Thoracic aorta (tissue), 2 donors: ENCODE measurements at regions not wholly inside any gene's neighbourhood (a gene's known extent, or its start where the extent isn't known, plus 50 kb on each side); places are given as distances from the start of the nearest gene placed in this dataset.

Experiments used
- ATAC-seq: fragments of 150-250 bp; one replicate; pipeline ENCODE4 v1.8.0; 2017; ENCODE audit warnings: low read depth; ENCODE audit not compliant: insufficient number of reproducible peaks, low FRiP score
- DNase-seq: peaks from one replicate; pipeline ENCODE4 v3.0.0-alpha.2; 2020; ENCODE audit warnings: low spot score
- H3K27ac ChIP-seq, 2 donors: fragments of 200-600 bp; sonication (generic); 1 replicate in 1 of 2; 2 replicates in 1 of 2; pipeline ENCODE4 v1.5.1; 2016; ENCODE audit warnings: mild to moderate bottlenecking in 2 of 2, moderate library complexity in 2 of 2
- H3K27me3 ChIP-seq: fragments of 200-600 bp; sonication (generic); replicated peaks from 2 replicates; pipeline ENCODE4 v1.6.0; 2016; ENCODE audit warnings: mild to moderate bottlenecking; ENCODE audit not compliant: insufficient read depth
- H3K36me3 ChIP-seq: fragments of 200-600 bp; sonication (generic); one replicate; pipeline ENCODE4 v1.5.1; 2016
- H3K4me1 ChIP-seq, 2 donors: fragments of 200-600 bp; sonication (generic); 1 replicate in 1 of 2; 2 replicates in 1 of 2; pipeline versions ENCODE4 v1.5.1 to v1.6.0; 2016; ENCODE audit warnings: low read depth in 2 of 2, mild to moderate bottlenecking in 1 of 2; ENCODE audit not compliant: control insufficient read depth in 1 of 2
- H3K4me3 ChIP-seq: fragments of 200-600 bp; sonication (generic); 2 replicates; pipeline ENCODE4 v1.5.1; 2016; ENCODE audit warnings: mild to moderate bottlenecking
- H3K9me3 ChIP-seq: fragments of 200-600 bp; sonication (generic); 2 replicates; pipeline ENCODE4 v1.5.1; 2016
- CTCF ChIP-seq: fragments of 200-600 bp; sonication (generic); IDR thresholded peaks from one replicate; pipeline ENCODE4 v1.5.1; 2019; ENCODE audit warnings: antibody characterized with exemption

DNA sequence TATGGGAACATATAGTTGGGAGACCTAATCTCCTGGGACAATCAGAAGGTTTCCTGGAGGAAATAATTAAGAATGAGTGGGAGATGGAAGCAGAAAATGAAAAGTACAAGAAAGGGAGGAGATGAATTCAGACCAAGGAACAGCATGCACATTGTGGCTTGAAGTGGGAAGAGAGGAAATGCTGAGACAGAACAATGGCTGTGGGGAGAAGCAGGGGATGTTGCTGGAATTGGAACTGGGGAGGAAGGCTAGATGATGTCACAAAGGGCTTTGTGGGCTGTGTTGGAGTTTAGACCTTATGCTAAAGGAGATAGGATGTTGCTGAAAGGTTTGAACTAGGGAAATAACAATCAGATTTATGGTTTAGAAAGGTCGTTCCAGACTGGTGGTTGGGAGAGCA lies 119.5 kb upstream of the DIPK2B start:
- H3K9me3 ChIP-seq = no peaks in the 10 kb centered on the region
- ATAC-seq (no peak), DNase-seq (no peak)
- no peak for TF ChIP-seq CTCF
- H3K4me1 ChIP-seq = no peaks in the 10 kb centered on the region
- no peak overlapping the region for H3K4me3 ChIP-seq
- no peaks in the 10 kb centered on the region for H3K36me3 ChIP-seq
- no peak overlapping the region for H3K27ac ChIP-seq
- no peaks in the 10 kb centered on the region for H3K27me3 ChIP-seq

DNA sequence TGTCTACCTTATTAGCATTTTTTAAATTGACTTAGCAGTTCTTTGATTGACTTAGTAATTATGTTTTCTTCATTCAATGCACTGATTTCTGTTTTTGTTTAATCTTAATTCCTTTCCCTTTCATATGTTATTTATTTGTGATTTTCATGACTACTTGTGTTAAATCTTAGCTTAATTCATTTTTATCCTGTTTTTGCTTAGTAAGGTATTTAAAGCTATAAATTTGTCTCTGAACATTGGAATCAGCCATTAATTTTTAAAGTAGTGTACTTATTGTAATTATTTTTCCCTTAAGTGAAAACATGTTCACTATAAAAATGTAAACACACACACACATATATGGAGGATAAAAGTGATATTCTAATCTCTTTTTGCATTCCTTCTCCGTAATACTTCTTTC lies 109.1 kb upstream of the DIPK2B start:
- ATAC-seq = no peak
- no peak overlapping the region for H3K27ac ChIP-seq

GRCh38 chrX:45309096-45309495 lies 108.4 kb upstream of the DIPK2B start:
- no peaks in the 10 kb centered on the region for H3K4me1 ChIP-seq
- no peak overlapping the region for H3K4me3 ChIP-seq
- ATAC-seq = no peak
- TF ChIP-seq CTCF = no peak
- H3K27me3 ChIP-seq = no peaks in the 10 kb centered on the region
- DNase-seq = no peak
- no peak overlapping the region for H3K27ac ChIP-seq
- no peaks in the 10 kb centered on the region for H3K9me3 ChIP-seq
- H3K36me3 ChIP-seq = no peaks in the 10 kb centered on the region

More for the DNA sequence above, 109.1 kb upstream of the DIPK2B start:
- Histone ChIP-seq H3K4me3 (no peak overlapping the region), H3K27me3 (no peaks in the 10 kb centered on the region), H3K36me3 (no peaks in the 10 kb centered on the region), H3K4me1 (no peaks in the 10 kb centered on the region), H3K9me3 (no peaks in the 10 kb centered on the region)
- TF ChIP-seq CTCF = no peak
- no peak for DNase-seq

DNA sequence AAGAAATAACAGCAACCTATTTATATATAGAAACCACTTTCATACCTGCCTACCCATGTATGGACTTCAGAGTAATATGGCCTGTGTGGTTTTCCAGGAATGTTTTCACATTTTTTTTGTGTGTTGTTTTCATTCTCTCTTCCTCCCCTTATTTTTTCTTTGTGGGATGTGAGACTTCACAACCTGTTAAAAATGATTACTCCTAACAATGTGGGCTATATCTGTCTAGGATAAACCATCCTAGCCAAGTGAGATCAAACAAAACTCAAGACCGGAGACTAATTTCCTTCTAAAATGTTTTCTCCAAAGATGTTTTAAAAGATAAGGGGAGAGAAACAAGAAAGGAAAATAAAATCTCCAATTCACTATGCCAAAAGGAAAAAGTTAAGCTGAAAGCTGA lies 106.1 kb upstream of the DIPK2B start:
- Histone ChIP-seq H3K36me3 (no peaks in the 10 kb centered on the region), H3K4me3 (no peak overlapping the region), H3K4me1 (peaks cover 0 to 9% of the 10 kb centered on the region in 2 donors), H3K27ac (no peak overlapping the region), H3K9me3 (no peaks in the 10 kb centered on the region), H3K27me3 (no peaks in the 10 kb centered on the region)
- DNase-seq = no peak
- TF ChIP-seq CTCF = no peak
- ATAC-seq = no peak

- peaks cover 0 to 10% of the 10 kb centered on the region in 2 donors for H3K4me1 ChIP-seq
- no peak overlapping the region for H3K4me3 ChIP-seq
- TF ChIP-seq CTCF = no peak
- ATAC-seq = no peak
- DNase-seq = no peak
- no peak overlapping the region for H3K27ac ChIP-seq
- H3K36me3 ChIP-seq = no peaks in the 10 kb centered on the region
- H3K27me3 ChIP-seq = no peaks in the 10 kb centered on the region
- no peaks in the 10 kb centered on the region for H3K9me3 ChIP-seq
Measured at GRCh38 chrX:45300638-45301037, 100.0 kb upstream of the DIPK2B start.
